Brain microvascular endothelial cell (primary cell): ENCODE measurements at regions not wholly inside any gene's neighbourhood (a gene's known extent, or its start where the extent isn't known, plus 50 kb on each side); places are given as distances from the start of the nearest gene placed in this dataset.

Experiments
- DNase-seq: peaks from one replicate; pipeline ENCODE4 v3.0.0-alpha.2; 2020
- H3K27ac ChIP-seq: fragments of 250-450 bp; sonication (Bioruptor Pico); 2 replicates; pipeline ENCODE4 v1.5.1; 2020; ENCODE audit warnings: mild to moderate bottlenecking, moderate library complexity
- H3K27me3 ChIP-seq: fragments of 250-450 bp; sonication (Bioruptor Pico); replicated peaks from 2 replicates; pipeline ENCODE4 v1.5.1; 2020; ENCODE audit warnings: mild to moderate bottlenecking
- H3K36me3 ChIP-seq: fragments of 250-450 bp; sonication (Bioruptor Pico); replicated peaks from 2 replicates; pipeline ENCODE4 v1.5.1; 2020; ENCODE audit warnings: mild to moderate bottlenecking
- H3K4me3 ChIP-seq: 2 replicates; pipeline ENCODE4 v1.5.1; 2011; ENCODE audit warnings: low read depth, mild to moderate bottlenecking, control low read depth, low read length, moderate library complexity
- CTCF ChIP-seq: IDR thresholded peaks from 2 replicates; pipeline ENCODE4 v1.5.1; 2011; ENCODE audit warnings: low read depth, mild to moderate bottlenecking, moderate library complexity, low read length, control low read depth, inconsistent platforms; ENCODE audit errors: missing control alignments
- in situ Hi-C: cut with HindIII; loops from 2 replicates; pipeline ENCODE4 v1.10.0; 2017; ENCODE audit warnings: low sequenced_read_pairs, low pct_ligation_motif_present

DNA sequence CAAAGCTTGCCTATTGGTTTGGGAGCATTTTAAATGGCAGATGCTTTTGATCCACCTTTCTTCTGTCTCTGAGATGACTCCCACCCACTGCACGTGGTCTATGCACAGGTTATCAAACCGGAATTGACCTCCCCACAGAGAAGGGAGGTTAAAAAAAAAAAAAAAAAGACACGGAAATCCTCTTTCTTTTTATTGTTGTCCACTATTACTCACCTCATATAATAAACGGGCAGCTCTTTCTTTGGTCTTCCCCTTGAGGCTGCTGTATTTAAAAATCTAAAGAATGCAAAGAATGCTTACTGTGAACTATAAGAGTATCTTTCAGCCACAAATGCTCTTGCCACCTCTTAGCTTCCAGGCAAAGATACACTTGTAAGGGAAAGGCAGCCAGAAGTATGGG lies 329.7 kb downstream of the NDFIP2 start:
- H3K27me3 ChIP-seq: no peaks in the 10 kb centered on the region
- in situ Hi-C loops: no loop called here
- H3K4me3 ChIP-seq: no peak overlapping the region
- no peak overlapping the region for H3K27ac ChIP-seq
- TF ChIP-seq CTCF: no peak
- no peaks in the 10 kb centered on the region for H3K36me3 ChIP-seq
- peak; percentile 29 for DNase-seq

GRCh38 chr13:79810018-79810417 lies 329.1 kb downstream of the NDFIP2 start:
- no peak for DNase-seq
- in situ Hi-C loops: no loop called here
- Histone ChIP-seq H3K27ac (no peak overlapping the region), H3K36me3 (no peaks in the 10 kb centered on the region), H3K4me3 (no peak overlapping the region), H3K27me3 (no peaks in the 10 kb centered on the region)
- no peak for TF ChIP-seq CTCF

DNA sequence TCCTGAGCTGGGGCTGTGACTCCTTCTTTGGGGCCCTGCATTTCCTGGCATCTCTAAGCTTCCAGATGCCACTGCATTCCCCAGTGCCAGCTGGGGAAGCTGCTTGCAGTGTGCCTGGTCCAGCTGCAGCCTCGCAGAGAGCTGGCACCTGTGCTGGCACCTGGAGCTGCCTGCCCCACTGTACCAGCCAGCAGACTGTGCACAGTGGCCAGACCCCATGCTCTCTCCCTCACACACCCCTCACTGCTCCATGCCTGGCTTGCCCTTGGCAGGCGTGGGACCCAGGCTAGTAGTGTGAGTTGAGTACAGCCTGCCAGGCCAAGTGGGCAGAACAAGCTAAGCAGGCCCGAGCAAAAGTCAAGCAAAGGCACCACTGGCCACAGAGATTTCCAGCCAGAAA lies 327.5 kb downstream of the NDFIP2 start:
- H3K4me3 ChIP-seq: no peak overlapping the region
- no peaks in the 10 kb centered on the region for H3K27me3 ChIP-seq
- H3K27ac ChIP-seq: no peak overlapping the region
- DNase-seq: no peak
- in situ Hi-C loops: no loop called here
- no peaks in the 10 kb centered on the region for H3K36me3 ChIP-seq
- no peak for TF ChIP-seq CTCF

- in situ Hi-C loops: no loop called here
- DNase-seq: no peak
- TF ChIP-seq CTCF: no peak
- Histone ChIP-seq H3K36me3 (no peaks in the 10 kb centered on the region), H3K4me3 (no peak overlapping the region), H3K27ac (no peak overlapping the region), H3K27me3 (no peaks in the 10 kb centered on the region)
Measured at GRCh38 chr13:79807554-79807953, 326.6 kb downstream of the NDFIP2 start.

- no peaks in the 10 kb centered on the region for H3K36me3 ChIP-seq
- no peak for DNase-seq
- no peak overlapping the region for H3K27ac ChIP-seq
- in situ Hi-C loops: no loop called here
- H3K27me3 ChIP-seq: no peaks in the 10 kb centered on the region
- no peak for TF ChIP-seq CTCF
- H3K4me3 ChIP-seq: no peak overlapping the region
Measured at GRCh38 chr13:79806821-79807220, 325.9 kb downstream of the NDFIP2 start.

- in situ Hi-C loops: no loop called here
- Histone ChIP-seq H3K27ac (no peak overlapping the region), H3K4me3 (no peak overlapping the region), H3K27me3 (no peaks in the 10 kb centered on the region), H3K36me3 (no peaks in the 10 kb centered on the region)
- DNase-seq: no peak
- TF ChIP-seq CTCF: no peak
Measured at GRCh38 chr13:79805317-79805716, 324.4 kb downstream of the NDFIP2 start.
